ENCODE measurements at regions not wholly inside any gene's neighbourhood (a gene's known extent, or its start where the extent isn't known, plus 50 kb on each side); places are given as distances from the start of the nearest gene placed in this dataset.
"Not testable (repeated sequence)": the region's sequence is repeated elsewhere in the genome, so short reads cannot be mapped to it uniquely, and the experiment has no call there.

DNA sequence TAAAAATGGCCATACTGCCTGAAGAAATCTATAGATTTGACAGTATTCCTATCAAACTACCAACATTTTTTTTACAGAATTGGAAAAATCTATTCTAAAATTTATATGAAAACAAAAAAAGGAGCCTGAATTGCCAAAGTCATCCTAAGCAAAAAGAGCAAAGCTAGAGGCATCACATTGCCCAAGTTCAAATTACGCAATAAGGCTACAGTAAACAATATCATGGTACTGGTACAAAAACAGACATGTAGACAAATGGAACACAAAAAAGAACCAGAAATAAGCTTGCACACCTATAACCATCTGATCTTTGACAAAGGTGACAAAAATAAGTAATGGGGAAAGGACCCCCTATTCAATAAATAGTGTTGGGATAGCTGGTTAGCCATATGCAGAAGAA lies 50.2 kb upstream of the THSD7B start:
- DNase-seq = no peak

DNA sequence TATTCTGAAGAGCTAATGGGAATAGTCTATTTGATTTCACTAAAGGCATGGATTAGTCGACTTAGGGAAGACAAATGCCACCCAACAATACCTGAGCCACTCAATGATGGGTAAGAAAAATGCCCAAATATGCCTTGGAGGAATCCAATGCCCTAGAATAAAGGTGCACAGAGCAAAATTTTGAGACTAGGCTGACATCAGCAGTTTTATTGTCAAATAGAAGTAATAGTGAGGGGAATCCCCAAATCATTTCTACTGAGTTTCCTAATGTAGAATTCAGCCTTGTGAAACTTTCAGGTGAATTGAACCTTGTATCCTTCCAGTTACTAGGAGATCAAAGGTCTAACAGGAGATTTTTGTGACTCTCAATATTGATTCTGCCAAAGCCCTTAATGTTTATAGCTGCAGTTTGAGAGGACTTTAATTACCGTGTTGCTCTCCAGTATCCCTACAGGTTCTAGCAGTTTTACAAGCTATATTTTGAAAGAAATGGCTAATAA lies 50.8 kb upstream of the THSD7B start:
- DNase-seq = no peak

DNA sequence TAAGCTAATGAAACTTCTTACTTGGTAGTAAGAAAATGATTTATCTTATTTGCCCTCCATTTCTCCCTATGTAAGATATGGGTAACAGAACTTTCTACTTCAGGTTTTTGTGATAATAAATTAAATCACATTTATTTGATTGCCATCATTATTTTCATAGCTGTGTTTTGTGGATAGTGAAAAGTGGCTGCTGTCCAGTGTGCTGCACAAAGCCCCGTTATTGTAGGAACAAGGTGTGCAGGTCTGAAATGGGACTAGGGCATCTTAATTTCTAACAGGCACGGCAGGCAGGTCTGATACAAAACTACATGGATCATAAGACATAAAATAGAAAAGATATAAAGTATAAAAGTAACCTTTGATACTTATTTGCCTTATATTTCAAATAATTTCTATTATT lies 51.6 kb upstream of the THSD7B start:
- DNase-seq = no peak

DNA sequence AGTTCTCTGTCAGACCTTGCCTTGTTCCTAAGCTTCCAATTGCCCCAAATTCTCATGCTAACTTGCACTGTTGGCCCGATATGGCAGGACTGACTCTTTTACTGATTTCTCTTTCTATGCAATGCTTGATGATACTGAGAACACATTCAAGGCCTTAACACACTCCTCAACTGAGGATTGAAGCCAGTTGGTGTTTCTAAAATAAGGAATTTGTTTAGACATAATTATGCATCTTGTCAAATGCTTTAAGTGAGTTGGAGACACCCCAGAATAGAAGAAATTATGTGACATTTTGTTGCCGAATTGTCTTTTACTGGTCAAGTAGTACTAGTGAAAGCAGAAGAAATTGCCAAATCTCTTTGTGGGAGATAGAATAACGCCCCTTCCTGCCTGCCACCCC lies 60.0 kb upstream of the THSD7B start:
- no peak for DNase-seq

DNA sequence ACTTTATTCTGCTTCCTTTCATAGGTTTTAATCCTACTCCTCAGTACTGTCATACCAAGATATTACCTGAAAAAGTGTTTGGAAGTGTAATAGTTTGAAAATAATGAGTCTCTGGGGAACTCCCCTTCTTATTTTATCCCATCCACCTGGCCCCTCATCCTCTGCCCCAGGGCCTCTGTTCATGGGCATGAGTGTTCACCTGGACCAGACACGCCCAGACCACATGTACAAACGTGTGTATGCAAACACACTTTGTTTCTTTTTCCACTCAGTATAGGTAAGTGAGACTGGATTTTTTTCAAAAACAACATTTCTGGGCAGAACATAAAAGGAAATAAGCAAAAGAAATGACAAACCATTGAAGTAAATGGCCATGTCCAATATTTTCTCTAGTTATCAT lies 62.1 kb upstream of the THSD7B start:
- DNase-seq = no peak

DNA sequence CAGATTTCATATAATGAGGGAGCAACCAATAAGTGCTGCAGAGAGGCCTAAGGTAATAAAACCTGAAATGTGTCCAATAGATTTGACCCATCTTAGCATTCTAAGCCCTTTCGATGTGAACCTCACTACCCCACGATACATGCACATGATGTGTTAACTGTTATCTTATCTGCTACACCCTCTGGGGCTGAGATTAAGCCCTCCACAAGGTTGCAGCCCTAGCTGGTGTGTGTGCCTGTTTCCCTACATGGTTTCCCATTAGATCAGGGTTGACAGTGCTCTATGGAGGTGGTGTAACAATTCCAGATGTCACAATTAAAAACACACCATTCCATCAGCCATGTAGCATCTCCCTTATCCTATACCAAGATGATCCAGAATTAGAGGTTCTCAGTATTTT lies 68.9 kb upstream of the THSD7B start:
- DNase-seq = no peak

DNA sequence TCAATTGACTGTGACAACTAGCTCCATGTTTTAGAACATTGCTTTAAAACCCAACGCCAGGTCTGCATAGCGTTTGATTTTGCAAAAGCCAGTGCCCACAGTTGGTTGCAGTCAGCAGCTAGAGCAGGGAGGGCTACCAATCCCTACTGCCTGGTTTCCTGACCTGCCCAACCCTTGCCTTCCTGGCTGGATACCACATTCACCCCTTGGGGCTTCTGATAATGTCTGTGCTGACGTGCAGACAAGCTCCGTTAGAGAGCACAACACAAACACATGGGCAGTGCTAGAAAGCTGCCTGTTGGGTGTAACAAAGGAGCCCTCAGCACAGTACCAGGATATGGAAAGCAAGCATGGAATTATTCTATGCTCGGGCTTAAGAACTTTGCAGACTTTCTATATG lies 71.4 kb upstream of the THSD7B start:
- no peak for DNase-seq

DNA sequence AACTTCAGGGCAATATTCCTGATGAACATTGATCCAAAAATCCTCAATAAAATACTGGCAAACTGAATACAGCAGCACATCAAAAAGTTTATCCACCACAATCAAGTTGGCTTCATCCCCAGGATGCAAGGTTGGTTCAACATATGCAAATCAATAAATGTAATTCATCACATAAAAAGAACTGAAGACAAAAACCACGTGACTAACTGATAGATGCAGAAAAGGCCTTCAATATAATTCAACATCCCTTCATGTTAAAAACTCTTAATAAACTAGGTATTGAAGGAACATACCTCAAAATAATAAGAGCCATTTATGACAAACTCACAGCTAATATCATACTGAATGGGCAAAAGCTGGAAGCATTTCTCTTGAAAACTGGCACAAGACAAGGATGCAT lies 85.3 kb upstream of the THSD7B start:
- not testable (repeated sequence) for DNase-seq

DNA sequence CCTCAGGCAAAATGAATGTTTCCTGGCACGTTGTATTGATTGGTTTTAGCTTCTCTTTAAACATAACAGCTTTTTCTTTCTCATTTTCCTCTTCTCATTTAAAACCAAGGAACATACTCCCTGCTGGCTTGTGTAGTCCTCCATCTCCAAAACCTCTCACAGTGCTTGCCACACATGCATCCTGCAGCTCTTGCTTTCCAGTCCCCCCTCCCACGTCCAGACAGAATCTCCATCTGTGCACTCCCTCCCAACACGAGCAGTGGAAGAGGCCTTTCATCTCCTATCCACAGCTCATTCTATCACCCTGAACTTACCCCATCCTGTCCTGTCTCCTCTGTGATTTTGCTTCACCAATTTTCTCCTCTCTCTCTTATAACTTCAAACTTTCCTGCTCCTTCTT lies 99.6 kb upstream of the THSD7B start:
- no peak for DNase-seq

DNA sequence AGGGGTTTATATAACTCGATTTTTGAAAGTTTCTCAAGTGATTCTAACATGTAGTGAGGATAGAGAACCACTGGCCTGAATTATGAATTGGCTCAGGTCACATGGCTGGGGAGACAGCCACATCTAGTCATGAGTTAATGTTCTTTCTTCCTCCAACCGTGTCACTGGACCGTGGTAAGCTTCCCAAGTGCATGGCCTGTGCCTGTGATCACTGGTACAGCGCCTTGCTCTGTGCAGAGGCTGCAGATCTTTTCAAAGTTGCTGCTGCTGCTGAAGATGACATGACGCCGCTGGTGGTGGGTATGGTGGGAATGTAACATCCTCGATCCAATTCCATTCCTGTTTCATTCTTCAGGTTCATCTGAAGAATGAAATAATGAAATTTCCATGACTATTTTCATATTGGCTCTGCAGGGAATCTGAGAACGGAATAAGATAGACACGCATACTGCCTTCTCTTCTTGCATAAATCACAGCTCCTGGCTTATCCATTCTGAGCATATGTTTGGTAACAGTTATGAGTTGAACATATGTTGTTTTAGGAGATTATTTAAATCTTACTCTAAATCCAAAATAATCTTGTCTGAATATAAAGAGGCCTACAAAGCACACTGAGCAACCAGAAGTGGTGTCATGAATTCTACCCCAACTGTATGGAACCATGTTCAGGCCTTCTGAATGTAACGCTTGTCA lies 100.5 kb upstream of the THSD7B start:
- DNase-seq = no peak

DNA sequence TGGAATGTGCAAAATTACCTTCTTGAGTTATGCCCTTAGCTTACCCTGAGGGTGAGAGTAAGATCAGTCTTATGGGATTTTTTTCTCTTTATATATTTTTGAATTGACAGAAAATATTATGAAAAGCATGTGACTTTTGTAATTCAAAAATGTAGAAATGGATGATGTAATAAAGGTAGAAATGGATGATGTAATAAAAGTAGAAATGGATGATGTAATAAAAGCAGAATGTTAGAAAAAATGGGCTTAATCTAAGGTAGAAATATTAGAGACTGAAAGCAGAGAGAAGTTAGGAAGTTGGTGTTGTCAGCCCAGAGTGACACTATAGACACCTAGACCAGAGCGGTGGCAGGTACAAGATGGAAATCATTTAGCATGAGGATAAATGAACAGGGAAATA lies 107.1 kb upstream of the THSD7B start:
- no peak for DNase-seq

DNA sequence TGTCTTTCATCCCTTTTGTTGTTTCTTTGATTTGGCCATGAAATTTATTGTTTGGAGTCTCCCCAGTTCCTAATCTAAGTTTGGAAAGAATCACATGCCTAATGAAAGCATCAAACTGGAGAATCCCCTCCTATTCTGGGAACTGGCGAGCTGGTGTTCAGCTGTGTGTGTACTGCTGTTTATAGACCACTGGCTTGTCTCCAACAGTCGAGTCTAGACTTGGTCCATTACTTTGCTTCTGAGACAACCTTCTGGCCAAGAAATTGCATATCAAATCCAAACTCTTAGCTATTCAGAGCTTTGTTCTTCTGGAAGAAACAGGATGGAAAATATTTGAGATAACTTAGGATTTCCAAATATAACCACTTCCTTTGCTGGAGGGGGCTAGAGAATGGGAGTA lies 111.5 kb upstream of the THSD7B start:
- no peak for DNase-seq

DNA sequence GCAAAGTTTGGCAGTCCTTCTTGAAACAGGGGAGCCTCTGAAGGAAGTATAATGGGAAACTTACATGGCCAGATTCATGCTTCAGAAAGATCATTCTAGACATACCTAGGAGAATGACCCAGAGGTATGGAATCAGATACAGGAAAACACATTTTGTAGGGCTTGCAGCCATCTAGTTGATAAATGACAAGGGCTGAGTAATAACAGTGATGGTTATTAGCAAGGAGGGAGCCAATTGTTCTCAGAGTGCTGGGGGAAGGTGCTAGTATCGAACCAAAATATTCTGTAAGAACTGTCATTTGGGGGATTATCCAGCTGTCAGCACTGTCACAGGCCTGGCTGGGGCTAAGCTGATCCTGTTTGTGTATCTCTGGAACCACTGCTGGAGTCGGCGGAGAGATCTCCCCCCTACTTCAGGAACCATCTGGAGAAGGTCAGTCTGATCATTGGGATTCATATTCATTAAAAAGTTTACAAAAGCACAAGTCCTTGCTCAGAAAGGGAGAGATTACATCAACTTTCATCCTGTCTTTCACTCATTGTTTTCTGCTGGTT lies 113.8 kb upstream of the THSD7B start:
- DNase-seq = peak; percentile 33

DNA sequence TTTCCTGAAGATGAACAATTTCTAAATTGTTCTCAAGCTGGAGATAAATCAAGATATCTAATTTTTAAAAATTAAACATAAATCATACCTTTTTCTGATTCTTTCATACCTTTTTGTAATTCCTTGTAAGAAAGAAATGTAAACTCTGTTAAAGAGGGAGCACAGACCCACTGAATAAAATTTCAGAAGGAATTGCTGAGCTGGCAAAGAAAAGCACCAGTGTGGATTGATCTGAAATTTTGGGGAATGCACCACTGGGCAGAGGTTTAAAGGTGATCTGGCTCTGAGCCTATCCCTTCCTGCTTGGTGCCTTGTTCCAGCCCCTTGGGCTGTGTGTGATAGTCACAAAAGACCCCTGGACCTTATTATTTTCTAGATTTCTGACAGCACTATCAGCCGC lies 118.3 kb upstream of the THSD7B start:
- DNase-seq = no peak

DNA sequence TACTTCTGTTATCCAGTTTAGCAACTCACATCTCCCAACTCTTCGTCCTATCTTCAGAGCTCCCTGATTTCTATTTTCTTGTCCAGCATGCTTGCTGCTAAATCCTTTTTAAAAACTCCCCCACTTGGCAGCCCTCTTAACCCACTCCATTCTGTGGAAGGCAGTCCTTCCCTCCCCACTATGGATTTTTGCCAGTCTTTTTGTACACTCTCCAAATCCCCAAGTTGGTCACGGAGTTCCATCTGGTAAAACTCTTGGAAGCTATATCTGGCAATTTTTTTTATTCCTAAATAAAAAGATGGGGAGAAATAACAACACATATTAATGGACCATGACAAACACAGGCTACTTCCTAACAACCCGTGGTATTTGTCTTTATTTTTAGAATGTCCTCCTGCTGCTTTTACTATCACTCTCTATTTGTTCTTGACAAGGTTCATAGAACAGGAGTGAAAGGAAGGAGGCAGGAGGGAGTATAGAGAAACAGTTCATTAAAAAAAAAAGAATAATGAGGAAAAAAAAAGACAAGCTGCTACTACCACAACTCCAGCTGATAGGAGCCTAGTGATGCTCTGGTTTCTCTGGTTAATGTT lies 120.0 kb upstream of the THSD7B start:
- DNase-seq = no peak

DNA sequence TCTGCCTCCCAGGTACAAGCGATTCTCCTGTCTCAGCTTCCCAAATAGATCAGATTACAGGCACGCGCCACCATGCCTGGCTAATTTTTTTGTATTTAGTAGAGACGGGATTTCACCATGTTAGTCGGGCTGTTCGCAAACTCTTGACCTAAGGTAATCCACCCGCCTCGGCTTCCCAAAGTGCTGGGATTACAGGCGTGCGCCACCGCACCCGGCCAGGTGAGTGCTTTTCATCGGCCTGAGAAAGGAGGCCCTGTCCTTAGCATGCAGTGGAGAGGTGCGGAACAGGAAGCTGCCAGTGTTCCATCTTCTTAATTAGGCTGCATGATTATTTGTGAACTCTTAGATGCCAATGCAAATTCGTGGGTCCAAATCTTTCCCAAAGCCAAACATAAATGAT lies 125.7 kb upstream of the THSD7B start:
- DNase-seq = no peak

DNA sequence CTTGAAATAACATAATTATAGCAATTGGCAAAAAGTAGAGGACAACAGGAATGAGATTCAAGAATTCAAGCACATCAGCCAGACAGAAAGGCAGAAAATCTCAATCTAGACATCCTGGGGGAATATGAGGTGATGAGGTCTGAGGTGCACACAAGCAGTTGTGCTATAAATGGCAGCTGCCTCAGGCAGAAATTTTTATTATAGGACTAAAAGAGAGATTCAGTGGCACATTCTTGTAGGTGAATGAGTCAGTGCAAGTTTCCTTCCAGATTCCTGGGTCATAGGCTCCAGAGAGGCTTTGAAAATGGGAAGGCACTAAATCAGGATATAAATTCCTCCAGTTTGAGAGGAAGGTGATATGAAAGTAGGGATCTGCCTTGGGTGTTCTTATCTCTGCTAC lies 127.2 kb upstream of the THSD7B start:
- no peak for DNase-seq

DNA sequence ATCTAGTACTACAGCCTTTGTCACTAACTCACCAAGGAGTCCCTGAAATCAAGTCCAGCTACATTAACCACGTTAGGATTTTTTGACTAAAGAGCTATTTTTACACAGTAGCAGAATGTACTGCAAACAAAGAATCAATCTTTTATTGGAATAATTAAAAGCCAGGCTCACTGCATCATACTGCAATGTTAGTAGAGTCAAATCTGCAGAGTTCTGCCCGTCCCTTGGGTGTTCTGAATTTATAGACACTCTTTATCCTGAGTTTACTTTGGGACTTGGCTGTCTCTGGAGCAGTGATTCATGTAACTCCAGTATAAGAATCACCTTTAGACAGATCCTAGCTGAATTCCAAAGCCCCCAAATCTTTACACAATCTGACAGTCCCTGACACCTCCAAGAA lies 127.9 kb upstream of the THSD7B start:
- DNase-seq = no peak

DNA sequence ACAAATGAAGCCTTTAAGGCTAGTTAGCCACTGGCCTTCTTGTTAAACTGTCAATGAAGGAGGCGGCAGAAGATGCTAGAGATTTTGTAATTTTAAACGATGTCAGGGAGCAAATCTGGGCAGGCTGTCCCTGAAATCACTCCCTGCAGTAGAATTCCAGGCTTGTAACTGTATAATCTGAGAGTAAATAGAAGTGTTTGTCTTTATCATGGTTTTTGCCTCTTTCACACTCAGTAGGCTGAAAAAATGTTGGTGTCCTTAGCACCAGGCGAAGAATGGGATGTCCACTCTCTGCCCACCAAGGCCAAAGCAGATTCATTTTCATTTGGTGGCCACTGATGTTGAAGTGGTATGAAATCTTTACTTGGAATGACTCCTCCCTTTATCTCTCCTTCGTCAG lies 136.9 kb upstream of the THSD7B start:
- no peak for DNase-seq

DNA sequence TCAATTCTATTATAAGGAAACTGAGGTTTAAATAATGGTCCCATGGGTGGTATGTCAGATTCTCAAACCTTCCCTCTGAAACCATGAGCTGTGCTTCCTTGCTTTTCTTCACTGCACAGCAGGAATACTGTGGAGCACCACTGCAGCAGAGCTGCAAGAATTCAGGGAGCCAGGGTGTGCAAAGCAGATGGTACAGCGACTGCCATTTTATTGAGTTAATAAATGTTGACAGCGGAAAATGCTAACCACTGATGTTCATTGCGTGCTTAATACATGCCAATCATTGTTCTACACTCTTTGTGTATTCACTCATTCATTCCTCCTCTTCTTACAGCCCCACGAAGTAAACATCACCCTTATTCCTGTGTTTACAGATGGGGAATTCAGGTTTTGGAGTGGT lies 152.2 kb upstream of the THSD7B start:
- no peak for DNase-seq

DNA sequence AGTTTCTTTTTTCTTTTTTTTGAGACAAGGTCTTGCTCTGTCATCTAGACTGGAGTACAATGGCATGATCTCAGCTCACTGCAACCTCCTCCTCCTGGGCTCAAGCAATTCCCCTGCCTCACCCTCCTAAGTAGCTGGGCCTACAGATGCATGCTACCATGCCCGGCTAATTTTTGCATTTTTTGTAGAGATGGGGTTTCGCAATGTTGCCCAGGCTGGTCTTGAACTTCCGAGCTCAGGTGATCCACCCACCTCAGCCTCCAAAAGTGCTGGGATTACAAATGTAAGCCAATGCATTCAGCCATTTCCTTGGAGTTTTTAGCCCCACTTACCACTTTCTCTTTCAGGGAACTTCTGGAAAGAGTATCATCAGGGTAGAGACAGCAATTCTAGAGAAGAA lies 153.3 kb upstream of the THSD7B start:
- DNase-seq = no peak

DNA sequence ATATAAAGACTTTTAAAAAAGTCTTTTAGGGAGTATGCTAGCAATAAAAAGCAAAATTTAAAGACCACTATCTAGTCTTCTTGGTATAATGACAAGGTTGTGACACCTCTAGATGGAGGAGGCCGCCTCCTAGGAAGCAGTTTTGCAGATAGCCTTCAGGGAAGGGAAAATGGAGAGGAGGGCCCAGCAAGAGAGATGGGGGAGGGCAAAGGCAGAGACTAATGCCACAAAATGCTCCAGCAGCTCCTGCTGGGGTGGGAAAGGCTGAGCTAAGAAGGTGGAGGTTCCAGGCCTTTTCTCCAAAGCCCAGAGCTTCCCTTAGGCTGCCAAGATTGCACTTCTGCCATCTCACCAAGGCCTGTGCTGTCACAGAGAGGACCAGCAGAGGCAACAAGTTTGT lies 153.9 kb upstream of the THSD7B start:
- DNase-seq = no peak

DNA sequence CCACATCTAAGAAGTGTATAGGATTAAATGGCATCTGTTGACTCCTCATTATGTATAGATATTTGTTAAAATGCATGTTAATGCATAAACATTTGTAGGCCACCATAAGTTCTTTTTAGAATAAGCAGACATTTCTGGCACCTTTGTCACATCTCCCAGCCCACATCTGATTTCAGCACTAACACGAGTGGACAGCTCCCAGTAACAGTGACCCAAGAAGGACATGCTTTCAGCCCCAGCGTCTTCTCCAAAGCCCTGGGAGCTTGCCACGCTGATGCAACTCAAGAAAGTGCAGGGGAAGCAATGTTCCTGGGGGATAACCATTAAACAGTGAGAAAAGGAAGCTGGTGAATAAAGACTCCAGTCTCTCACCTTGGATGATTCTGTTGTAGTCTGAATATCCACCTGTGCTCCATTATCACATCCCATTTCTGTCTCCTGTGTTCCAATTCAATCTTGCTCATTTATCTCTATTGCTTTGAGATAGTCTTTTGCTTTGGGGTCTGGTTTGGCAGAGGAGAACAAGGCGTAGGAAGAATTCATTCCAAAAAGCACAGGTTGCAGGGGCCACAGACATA lies 182.6 kb upstream of the THSD7B start:
- DNase-seq = peak; percentile 28

DNA sequence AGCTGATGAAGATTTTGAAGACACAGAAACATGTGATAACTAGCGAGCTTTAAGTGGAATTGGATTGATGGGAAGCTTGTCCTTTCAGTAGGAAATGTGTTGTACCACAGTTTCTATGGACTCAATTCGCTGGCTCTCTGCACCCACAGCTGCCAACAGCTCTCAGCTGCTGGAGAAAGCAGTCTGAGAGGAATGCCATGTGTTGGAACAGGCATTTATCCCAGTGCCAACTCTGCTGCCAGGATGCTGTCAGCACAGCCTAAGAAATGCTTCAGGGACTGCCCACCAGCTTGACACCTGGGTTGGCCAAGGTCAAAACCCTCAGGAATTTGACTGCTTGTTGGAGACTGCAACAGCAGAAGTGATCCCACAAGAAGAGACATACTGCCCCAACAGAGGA lies 193.0 kb upstream of the THSD7B start:
- DNase-seq = peak; percentile 28

All from left hindlimb (tissue), 1 donor.